H1 (cell line): ENCODE measurements at regions not wholly inside any gene's neighbourhood (a gene's known extent, or its start where the extent isn't known, plus 50 kb on each side); places are given as distances from the start of the nearest gene placed in this dataset.

Experiments used
- CTCF ChIA-PET: fragments of 300-600 bp; sonication (Branson Sonifier 250); formaldehyde crosslinking; loops from one replicate; lab custom pipeline; 2021; ENCODE audit not compliant: partially characterized antibody; lab: Charles Lee
- POLR2A ChIA-PET: fragments of 300-600 bp; sonication (Branson Sonifier 250); formaldehyde crosslinking; loops from one replicate; lab custom pipeline; 2021; ENCODE audit warnings: inconsistent platforms; ENCODE audit not compliant: partially characterized antibody; lab: Charles Lee
- DNase-seq, 2 experiments: peaks; one replicate each; pipeline versions ENCODE4 v3.0.0 to v3.0.0-alpha.2; 2010 to 2022; ENCODE audit warnings: low spot score in 2 of 2, low read depth in 1 of 2, mixed read lengths in 1 of 2
- FAIRE-seq: peaks from 2 replicates; lab custom pipeline; 2011; peaks lifted over from hg19 to GRCh38; lab: Jason Lieb, UNC
- H2AFZ ChIP-seq: 2 replicates; pipeline ENCODE4 v1.8.1; 2012; ENCODE audit warnings: low read length, inconsistent platforms
- H2AK5ac ChIP-seq: 2 replicates; pipeline ENCODE4 v1.6.1; 2013; ENCODE audit warnings: low read depth, low read length
- H2BK120ac ChIP-seq: replicated peaks from 2 replicates; pipeline ENCODE3; 2013; ENCODE audit warnings: low read depth, low read length, inconsistent platforms
- H2BK12ac ChIP-seq: 2 replicates; pipeline ENCODE4 v1.6.1; 2013; ENCODE audit warnings: low read depth, low read length
- H2BK15ac ChIP-seq: 2 replicates; pipeline ENCODE4 v1.6.1; 2013; ENCODE audit warnings: low read length
- H2BK20ac ChIP-seq: 2 replicates; pipeline ENCODE4 v1.6.1; 2013; ENCODE audit warnings: low read length
- H2BK5ac ChIP-seq: 2 replicates; pipeline ENCODE4 v1.6.1; 2013; ENCODE audit warnings: low read depth, low read length
- H3K14ac ChIP-seq: 2 replicates; pipeline ENCODE4 v1.6.1; 2013; ENCODE audit warnings: inconsistent platforms; ENCODE audit not compliant: insufficient read length
- H3K18ac ChIP-seq: 2 replicates; pipeline ENCODE4 v1.6.1; 2013; ENCODE audit warnings: low read length; ENCODE audit errors: extremely low read depth
- H3K23ac ChIP-seq: 2 replicates; pipeline ENCODE4 v1.6.1; 2013; ENCODE audit warnings: inconsistent platforms; ENCODE audit not compliant: insufficient read length
- H3K23me2 ChIP-seq: 2 replicates; pipeline ENCODE4 v1.6.1; 2013; ENCODE audit warnings: low read depth, low read length
- H3K27ac ChIP-seq: 2 replicates; pipeline ENCODE4 v1.6.1; 2011; ENCODE audit warnings: low read depth, low read length, inconsistent platforms
- H3K27me3 ChIP-seq, 4 experiments: replicated peaks in 1 of 4; 1 replicate in 1 of 4; 2 replicates in 3 of 4; pipeline versions ENCODE4 v1.6.1 to v1.8.1; 2011 to 2013; ENCODE audit warnings: low read length in 3 of 4, mild to moderate bottlenecking in 3 of 4, inconsistent platforms in 2 of 4, mixed read lengths in 2 of 4, moderate library complexity in 1 of 4; ENCODE audit not compliant: control insufficient read depth in 3 of 4, insufficient read depth in 3 of 4; ENCODE audit errors: extremely low read depth in 1 of 4
- H3K36me3 ChIP-seq, 4 experiments: 2 replicates each; pipeline versions ENCODE4 v1.6.1 to v1.8.1; 2011 to 2013; ENCODE audit warnings: mild to moderate bottlenecking in 4 of 4, low read length in 3 of 4, moderate library complexity in 2 of 4, control low read depth in 1 of 4, inconsistent platforms in 1 of 4; ENCODE audit not compliant: insufficient read depth in 4 of 4, control insufficient read depth in 2 of 4
- H3K4ac ChIP-seq: replicated peaks from 2 replicates; pipeline ENCODE3; 2013; ENCODE audit warnings: low read length, low read depth, mixed read lengths, inconsistent platforms; ENCODE audit not compliant: insufficient read length
- H3K4me1 ChIP-seq, 4 experiments: replicated peaks in 1 of 4; 1 replicate in 1 of 4; 2 replicates in 3 of 4; pipeline versions ENCODE4 v1.6.1 to v1.8.1; 2011 to 2013; ENCODE audit warnings: low read length in 3 of 4, inconsistent platforms in 2 of 4, mixed read lengths in 1 of 4; ENCODE audit not compliant: insufficient read depth in 4 of 4, control insufficient read depth in 3 of 4
- H3K4me2 ChIP-seq, 2 experiments: 2 replicates each; pipeline versions ENCODE4 v1.6.1 to v1.8.1; 2011 to 2013; ENCODE audit warnings: low read depth in 2 of 2, low read length in 2 of 2, control low read depth in 1 of 2, inconsistent platforms in 1 of 2, mild to moderate bottlenecking in 1 of 2; ENCODE audit not compliant: insufficient read depth in 1 of 2
- H3K4me3 ChIP-seq, 4 experiments: fragments of 200-600, 300-600 bp in 1 of 4; sonication (generic), shearing (Covaris generic), sonication (Bioruptor Twin) in 1 of 4; 2 replicates each; pipeline versions ENCODE4 v1.5.1 to v1.8.1; 2011 to 2016; ENCODE audit warnings: low read length in 4 of 4, low read depth in 3 of 4, control low read depth in 2 of 4, inconsistent platforms in 2 of 4, mild to moderate bottlenecking in 2 of 4, mixed read lengths in 1 of 4, moderate library complexity in 1 of 4; ENCODE audit not compliant: insufficient read depth in 2 of 4; ENCODE audit errors: extremely low read depth in 1 of 4
- H3K56ac ChIP-seq: replicated peaks from 2 replicates; pipeline ENCODE3; 2013; ENCODE audit warnings: low read depth, mild to moderate bottlenecking, mixed read lengths, low read length, inconsistent platforms; ENCODE audit not compliant: insufficient read length
- H3K79me1 ChIP-seq: 2 replicates; pipeline ENCODE4 v1.6.1; 2013; ENCODE audit warnings: low read depth, low read length, control low read depth
- H3K79me2 ChIP-seq, 2 experiments: 2 replicates each; pipeline versions ENCODE4 v1.6.1 to v1.8.1; 2012 to 2013; ENCODE audit warnings: low read length in 2 of 2, mild to moderate bottlenecking in 2 of 2, inconsistent platforms in 1 of 2; ENCODE audit not compliant: insufficient read depth in 2 of 2, control insufficient read depth in 1 of 2
- H3K9ac ChIP-seq, 4 experiments: replicated peaks in 1 of 4; 1 replicate in 1 of 4; 2 replicates in 3 of 4; pipeline versions ENCODE4 v1.6.1 to v1.8.1; 2011 to 2013; ENCODE audit warnings: low read depth in 3 of 4, low read length in 3 of 4, control low read depth in 2 of 4, mild to moderate bottlenecking in 2 of 4, moderate library complexity in 2 of 4, inconsistent platforms in 1 of 4; ENCODE audit errors: extremely low read depth in 1 of 4
- H3K9me3 ChIP-seq, 2 experiments: 2 replicates each; pipeline versions ENCODE4 v1.6.1 to v1.8.1; 2012 to 2013; ENCODE audit warnings: mild to moderate bottlenecking in 2 of 2, moderate library complexity in 2 of 2, control low read depth in 1 of 2, inconsistent platforms in 1 of 2, low read depth in 1 of 2, low read length in 1 of 2, mixed read lengths in 1 of 2; ENCODE audit not compliant: insufficient read depth in 2 of 2
- H4K20me1 ChIP-seq, 2 experiments: replicated peaks in 1 of 2; 2 replicates each; pipeline versions ENCODE3 to v1.8.1; 2011 to 2013; ENCODE audit warnings: inconsistent platforms in 2 of 2, low read length in 2 of 2, mild to moderate bottlenecking in 1 of 2; ENCODE audit not compliant: insufficient read depth in 2 of 2, control insufficient read depth in 1 of 2
- H4K5ac ChIP-seq: 2 replicates; pipeline ENCODE4 v1.6.1; 2013; ENCODE audit warnings: low read length, low read depth, mixed read lengths, inconsistent platforms; ENCODE audit not compliant: insufficient read length
- H4K8ac ChIP-seq: 2 replicates; pipeline ENCODE4 v1.8.0; 2013; ENCODE audit warnings: mild to moderate bottlenecking, moderate library complexity, low read length, inconsistent platforms; ENCODE audit not compliant: insufficient read depth; ENCODE audit errors: extremely low read depth
- H4K91ac ChIP-seq: replicated peaks from 2 replicates; pipeline ENCODE3; 2013; ENCODE audit warnings: low read length, mixed read lengths, inconsistent platforms; ENCODE audit not compliant: insufficient read length
- BRCA1 ChIP-seq: IDR thresholded peaks from 2 replicates; pipeline ENCODE4 v1.6.1; 2012; ENCODE audit warnings: low read depth, low read length, improper control_type of control experiment
- CBX8 ChIP-seq: fragments of 300-800, 300-1000 bp; sonication (generic); IDR thresholded peaks from 2 replicates; pipeline ENCODE4 v1.7.1; 2016; ENCODE audit warnings: low read depth, low read length, borderline replicate concordance
- CHD1 ChIP-seq: IDR thresholded peaks from 2 replicates; pipeline ENCODE4 v1.6.1; 2012; ENCODE audit warnings: low read depth, low read length, improper control_type of control experiment
- GABPA ChIP-seq: IDR thresholded peaks from 2 replicates; pipeline ENCODE4 v1.6.1; 2011; ENCODE audit warnings: mild to moderate bottlenecking, low read length, moderate library complexity, borderline replicate concordance; ENCODE audit not compliant: insufficient read depth
- HDAC2 ChIP-seq, 2 experiments: fragments of 300-600 bp in 1 of 2; sonication (generic) in 1 of 2; IDR thresholded peaks; 2 replicates each; pipeline ENCODE4 v1.6.1; 2011 to 2012; ENCODE audit warnings: low read depth in 2 of 2, low read length in 2 of 2, mild to moderate bottlenecking in 2 of 2, moderate library complexity in 2 of 2, borderline replicate concordance in 1 of 2, inconsistent platforms in 1 of 2
- KDM5A ChIP-seq: fragments of 200-600 bp; IDR thresholded peaks from 2 replicates; pipeline ENCODE4 v1.7.1; 2012; ENCODE audit warnings: mild to moderate bottlenecking, low read length, inconsistent platforms, mixed read lengths
- MAFK ChIP-seq: IDR thresholded peaks from 2 replicates; pipeline ENCODE4 v1.6.1; 2012; ENCODE audit warnings: low read depth, mild to moderate bottlenecking, improper control_type of control experiment, low read length
- RFX5 ChIP-seq: IDR thresholded peaks from 2 replicates; pipeline ENCODE4 v1.6.1; 2011; ENCODE audit warnings: low read depth, low read length, improper control_type of control experiment, borderline replicate concordance
- SIX5 ChIP-seq: IDR thresholded peaks from 2 replicates; pipeline ENCODE4 v1.6.1; 2011; ENCODE audit warnings: mild to moderate bottlenecking, low read depth, low read length
- WGBS, 2 experiments: shearing (Covaris generic) in 1 of 2; methylation state at CpG; one replicate each; pipeline versions ENCODE4 v1.1.6 to v1.1.7; 2013 to 2015; ENCODE audit warnings: low lambda C conversion rate in 2 of 2, mixed read lengths in 2 of 2, inconsistent platforms in 1 of 2, low coverage in 1 of 2, missing lambda C conversion rate in 1 of 2; ENCODE audit not compliant: insufficient replicate concordance in 2 of 2, insufficient coverage in 1 of 2, insufficient read length in 1 of 2; ENCODE audit errors: extremely low coverage in 1 of 2, missing lambda C conversion rate in 1 of 2; 5-methylcytosine and 5-hydroxymethylcytosine counted together
- TF ChIP-seq, protein P1 (sequence below): IDR thresholded peaks from 2 replicates; pipeline ENCODE4 v1.6.1; 2012; ENCODE audit warnings: inconsistent platforms
- TF ChIP-seq, protein P2 (sequence below): IDR thresholded peaks from 2 replicates; pipeline ENCODE4 v1.6.1; 2012; ENCODE audit warnings: low read length, inconsistent platforms
- TF ChIP-seq, protein P3 (sequence below): IDR thresholded peaks from 2 replicates; pipeline ENCODE4 v1.6.1; 2011; ENCODE audit warnings: low read depth, mild to moderate bottlenecking, low read length; ENCODE audit not compliant: insufficient read depth

DNA sequence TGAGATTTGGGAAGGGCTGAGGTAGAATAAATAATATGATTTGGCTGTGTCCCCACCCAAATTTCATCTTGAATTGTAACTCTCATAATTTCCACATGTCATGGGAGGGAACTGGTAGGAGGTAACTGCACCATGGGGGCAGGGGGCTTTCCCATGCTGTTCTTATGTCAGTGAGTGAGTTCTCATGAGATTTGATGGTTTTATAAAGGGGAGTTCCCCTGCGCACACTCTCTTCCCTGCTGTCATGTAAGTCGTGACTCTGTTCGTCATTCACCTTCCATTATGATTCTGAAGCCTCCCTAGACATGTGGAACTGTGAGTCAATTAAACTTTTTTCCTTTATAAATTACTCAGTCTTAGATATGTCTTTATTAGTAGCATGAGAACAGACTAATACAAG is 115.5 kb upstream of the STARD4 start:
- WGBS, 2 experiments = 94% methylated on average over 3 of the region's 3 CpGs; no CpG with 5 or more reads in 1 of the 2 experiments
- no peak overlapping the region for H2BK12ac ChIP-seq
- H3K9ac ChIP-seq = no peak overlapping the region
- DNase-seq (no peak), FAIRE-seq (no peak)
- H3K9me3 ChIP-seq = 0 out of 4 replicates have a peak, but pooled peaks cover 0 to 5% of the 10 kb centered on the region in 2 experiments
- CTCF ChIA-PET = no interaction called here
- H3K79me2 ChIP-seq = no peaks in the 10 kb centered on the region
- H3K4me3 ChIP-seq = no peak overlapping the region
- no peak overlapping the region for H2BK5ac ChIP-seq
- H2AK5ac ChIP-seq = no peak overlapping the region
- no peak overlapping the region for H2AFZ ChIP-seq
- H2BK120ac ChIP-seq = no peak overlapping the region
- no peak overlapping the region for H4K91ac ChIP-seq
- no peaks in the 10 kb centered on the region; the same call in 1 of the 2 replicates for H3K23me2 ChIP-seq
- no peak overlapping the region for H3K4ac ChIP-seq
- H3K14ac ChIP-seq = no peak overlapping the region
- H3K18ac ChIP-seq = no peak overlapping the region
- H2BK15ac ChIP-seq = no peak overlapping the region
- H3K23ac ChIP-seq = no peak overlapping the region
- no peak overlapping the region for H4K5ac ChIP-seq
- H3K56ac ChIP-seq = no peak overlapping the region
- no peaks in the 10 kb centered on the region for H3K4me1 ChIP-seq
- H4K8ac ChIP-seq = no peak overlapping the region
- no peak overlapping the region for H3K27ac ChIP-seq
- no peaks in the 10 kb centered on the region for H3K27me3 ChIP-seq
- POLR2A ChIA-PET = no interaction called here
- no peaks in the 10 kb centered on the region for H4K20me1 ChIP-seq
- no peaks in the 10 kb centered on the region for H3K79me1 ChIP-seq
- no peaks in the 10 kb centered on the region for H3K36me3 ChIP-seq
- no peak overlapping the region for H3K4me2 ChIP-seq
- no peak overlapping the region for H2BK20ac ChIP-seq
- TF ChIP-seq MAFK (no peak), KDM5A (no peak), CHD1 (no peak), SIX5 (no peak), BRCA1 (no peak), CBX8 (no peak), HDAC2 (IDR thresholded peaks at IDR 0.05; ENCODE audit: borderline replicate concordance in 1 of 2, low read depth in 2 of 2, low read length in 2 of 2) (no peak), GABPA (no peak), RFX5 (no peak)
- TF ChIP-seq, protein P1, sequence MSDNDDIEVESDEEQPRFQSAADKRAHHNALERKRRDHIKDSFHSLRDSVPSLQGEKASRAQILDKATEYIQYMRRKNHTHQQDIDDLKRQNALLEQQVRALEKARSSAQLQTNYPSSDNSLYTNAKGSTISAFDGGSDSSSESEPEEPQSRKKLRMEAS = no peak
- TF ChIP-seq, protein P2, sequence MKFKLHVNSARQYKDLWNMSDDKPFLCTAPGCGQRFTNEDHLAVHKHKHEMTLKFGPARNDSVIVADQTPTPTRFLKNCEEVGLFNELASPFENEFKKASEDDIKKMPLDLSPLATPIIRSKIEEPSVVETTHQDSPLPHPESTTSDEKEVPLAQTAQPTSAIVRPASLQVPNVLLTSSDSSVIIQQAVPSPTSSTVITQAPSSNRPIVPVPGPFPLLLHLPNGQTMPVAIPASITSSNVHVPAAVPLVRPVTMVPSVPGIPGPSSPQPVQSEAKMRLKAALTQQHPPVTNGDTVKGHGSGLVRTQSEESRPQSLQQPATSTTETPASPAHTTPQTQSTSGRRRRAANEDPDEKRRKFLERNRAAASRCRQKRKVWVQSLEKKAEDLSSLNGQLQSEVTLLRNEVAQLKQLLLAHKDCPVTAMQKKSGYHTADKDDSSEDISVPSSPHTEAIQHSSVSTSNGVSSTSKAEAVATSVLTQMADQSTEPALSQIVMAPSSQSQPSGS = no peak
- TF ChIP-seq, protein P3, sequence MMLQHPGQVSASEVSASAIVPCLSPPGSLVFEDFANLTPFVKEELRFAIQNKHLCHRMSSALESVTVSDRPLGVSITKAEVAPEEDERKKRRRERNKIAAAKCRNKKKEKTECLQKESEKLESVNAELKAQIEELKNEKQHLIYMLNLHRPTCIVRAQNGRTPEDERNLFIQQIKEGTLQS = no peak
